ENCODE measurements at regions not wholly inside any gene's neighbourhood (a gene's known extent, or its start where the extent isn't known, plus 50 kb on each side); places are given as distances from the start of the nearest gene placed in this dataset.

DNA sequence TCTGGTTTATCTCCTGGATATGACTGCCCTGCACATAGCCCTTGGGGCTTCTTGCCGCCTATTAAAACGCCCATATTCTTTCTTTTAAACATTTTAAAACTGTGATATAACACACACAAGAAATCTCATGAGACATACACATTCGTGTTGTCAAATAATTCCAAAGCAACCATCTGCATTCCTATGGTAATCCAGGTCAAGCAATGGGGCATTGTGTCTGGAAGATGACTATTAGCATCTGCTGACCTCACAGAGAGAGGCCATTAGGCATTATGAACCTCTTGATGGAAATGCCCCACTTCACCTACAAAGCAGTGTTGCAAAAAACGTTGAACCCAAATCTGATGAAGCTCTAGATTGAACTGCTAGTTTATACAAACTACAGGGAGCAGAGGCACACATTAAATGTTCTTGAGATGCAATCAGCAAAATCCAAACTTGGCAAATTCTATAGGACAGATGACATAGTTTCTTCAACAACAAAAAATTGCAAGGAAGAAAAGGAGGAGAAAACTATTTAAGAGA is 513.8 kb upstream of the CCDC196 start:
- TF ChIP-seq, protein P1, sequence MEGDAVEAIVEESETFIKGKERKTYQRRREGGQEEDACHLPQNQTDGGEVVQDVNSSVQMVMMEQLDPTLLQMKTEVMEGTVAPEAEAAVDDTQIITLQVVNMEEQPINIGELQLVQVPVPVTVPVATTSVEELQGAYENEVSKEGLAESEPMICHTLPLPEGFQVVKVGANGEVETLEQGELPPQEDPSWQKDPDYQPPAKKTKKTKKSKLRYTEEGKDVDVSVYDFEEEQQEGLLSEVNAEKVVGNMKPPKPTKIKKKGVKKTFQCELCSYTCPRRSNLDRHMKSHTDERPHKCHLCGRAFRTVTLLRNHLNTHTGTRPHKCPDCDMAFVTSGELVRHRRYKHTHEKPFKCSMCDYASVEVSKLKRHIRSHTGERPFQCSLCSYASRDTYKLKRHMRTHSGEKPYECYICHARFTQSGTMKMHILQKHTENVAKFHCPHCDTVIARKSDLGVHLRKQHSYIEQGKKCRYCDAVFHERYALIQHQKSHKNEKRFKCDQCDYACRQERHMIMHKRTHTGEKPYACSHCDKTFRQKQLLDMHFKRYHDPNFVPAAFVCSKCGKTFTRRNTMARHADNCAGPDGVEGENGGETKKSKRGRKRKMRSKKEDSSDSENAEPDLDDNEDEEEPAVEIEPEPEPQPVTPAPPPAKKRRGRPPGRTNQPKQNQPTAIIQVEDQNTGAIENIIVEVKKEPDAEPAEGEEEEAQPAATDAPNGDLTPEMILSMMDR (IDR thresholded peaks at IDR 0.05; ENCODE audit: low read depth, low read length) = no peak
- no peak for TF ChIP-seq EZH2phosphoT487 (IDR thresholded peaks at IDR 0.05; ENCODE audit: low read depth)
